Tibial artery (tissue), 4 donors: ENCODE measurements at regions not wholly inside any gene's neighbourhood (a gene's known extent, or its start where the extent isn't known, plus 50 kb on each side); places are given as distances from the start of the nearest gene placed in this dataset.

Experiments
- DNase-seq, 2 donors: peaks; one replicate each; pipeline ENCODE4 v3.0.0-alpha.2; 2019
- H3K27ac ChIP-seq, 2 donors: fragments of 200-600 bp; sonication (generic) in 1 of 2; 1 replicate in 1 of 2; 2 replicates in 1 of 2; pipeline ENCODE4 v1.5.1; 2018 to 2019; ENCODE audit warnings: mild to moderate bottlenecking in 1 of 2
- H3K27me3 ChIP-seq, 2 donors: fragments of 200-600 bp; sonication (generic) in 1 of 2; one replicate each; pipeline versions ENCODE4 v1.5.1 to v1.6.0; 2016 to 2019
- H3K36me3 ChIP-seq, 3 donors: fragments of 200-600 bp; sonication (generic) in 2 of 3; one replicate each; pipeline ENCODE4 v1.5.1; 2016 to 2019; ENCODE audit warnings: mild to moderate bottlenecking in 2 of 3
- H3K4me1 ChIP-seq, 4 donors: fragments of 200-600 bp; sonication (generic) in 2 of 4; 1 replicate in 3 of 4; 2 replicates in 1 of 4; pipeline ENCODE4 v1.5.1; 2016 to 2019
- H3K4me3 ChIP-seq, 2 donors: fragments of 200-600 bp; sonication (generic) in 1 of 2; 1 replicate in 1 of 2; 2 replicates in 1 of 2; pipeline ENCODE4 v1.5.1; 2018 to 2019; ENCODE audit warnings: mild to moderate bottlenecking in 2 of 2
- H3K9me3 ChIP-seq, 3 donors: fragments of 200-600 bp; sonication (generic) in 1 of 3; one replicate each; pipeline ENCODE4 v1.5.1; 2016 to 2019
- intact Hi-C: fragments of 100-400 bp; cut with DNase I; formaldehyde crosslinking; loops from one replicate; pipeline ENCODE4 v1.15.0; 2023; ENCODE audit warnings: low total_unique reads
- TF ChIP-seq, protein P1 (sequence below), 2 experiments: fragments of 200-600 bp in 1 of 2; fragments of 450-650 bp in 1 of 2; IDR thresholded peaks; one replicate each; pipeline ENCODE4 v1.5.1; 2017 to 2019; ENCODE audit warnings: antibody characterized with exemption in 2 of 2, mild to moderate bottlenecking in 1 of 2, moderate library complexity in 1 of 2

DNA sequence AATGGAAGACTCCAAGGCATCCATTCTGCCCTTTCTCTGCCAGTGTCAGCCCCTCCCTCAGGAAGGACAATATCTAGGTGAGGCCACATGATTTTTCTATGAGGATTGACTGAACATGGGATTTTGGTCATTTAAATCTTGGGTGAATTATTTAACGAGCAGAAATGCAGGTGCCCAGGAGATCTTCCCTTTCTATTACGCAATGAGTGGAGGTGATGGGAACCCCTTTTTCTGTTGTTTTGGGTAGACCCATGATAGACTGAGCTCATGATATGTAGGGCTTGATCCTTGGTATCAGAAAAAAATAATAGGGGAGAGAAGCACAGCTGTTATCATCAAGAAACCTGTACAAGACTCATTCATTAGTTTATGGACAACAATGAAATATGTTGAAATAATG lies 112.6 kb upstream of the SPTLC3 start:
- no peaks in the 10 kb centered on the region for H3K27me3 ChIP-seq
- no peak for DNase-seq
- TF ChIP-seq, protein P1, sequence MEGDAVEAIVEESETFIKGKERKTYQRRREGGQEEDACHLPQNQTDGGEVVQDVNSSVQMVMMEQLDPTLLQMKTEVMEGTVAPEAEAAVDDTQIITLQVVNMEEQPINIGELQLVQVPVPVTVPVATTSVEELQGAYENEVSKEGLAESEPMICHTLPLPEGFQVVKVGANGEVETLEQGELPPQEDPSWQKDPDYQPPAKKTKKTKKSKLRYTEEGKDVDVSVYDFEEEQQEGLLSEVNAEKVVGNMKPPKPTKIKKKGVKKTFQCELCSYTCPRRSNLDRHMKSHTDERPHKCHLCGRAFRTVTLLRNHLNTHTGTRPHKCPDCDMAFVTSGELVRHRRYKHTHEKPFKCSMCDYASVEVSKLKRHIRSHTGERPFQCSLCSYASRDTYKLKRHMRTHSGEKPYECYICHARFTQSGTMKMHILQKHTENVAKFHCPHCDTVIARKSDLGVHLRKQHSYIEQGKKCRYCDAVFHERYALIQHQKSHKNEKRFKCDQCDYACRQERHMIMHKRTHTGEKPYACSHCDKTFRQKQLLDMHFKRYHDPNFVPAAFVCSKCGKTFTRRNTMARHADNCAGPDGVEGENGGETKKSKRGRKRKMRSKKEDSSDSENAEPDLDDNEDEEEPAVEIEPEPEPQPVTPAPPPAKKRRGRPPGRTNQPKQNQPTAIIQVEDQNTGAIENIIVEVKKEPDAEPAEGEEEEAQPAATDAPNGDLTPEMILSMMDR (IDR thresholded peaks at IDR 0.05), result no peak
- peaks cover 0 to 24% (median 10%) of the 10 kb centered on the region in 4 donors for H3K4me1 ChIP-seq
- no peak overlapping the region for H3K27ac ChIP-seq
- H3K9me3 ChIP-seq, result no peaks in the 10 kb centered on the region
- H3K4me3 ChIP-seq, result no peak overlapping the region
- intact Hi-C loops, result no loop called here
- no peaks in the 10 kb centered on the region for H3K36me3 ChIP-seq

DNA sequence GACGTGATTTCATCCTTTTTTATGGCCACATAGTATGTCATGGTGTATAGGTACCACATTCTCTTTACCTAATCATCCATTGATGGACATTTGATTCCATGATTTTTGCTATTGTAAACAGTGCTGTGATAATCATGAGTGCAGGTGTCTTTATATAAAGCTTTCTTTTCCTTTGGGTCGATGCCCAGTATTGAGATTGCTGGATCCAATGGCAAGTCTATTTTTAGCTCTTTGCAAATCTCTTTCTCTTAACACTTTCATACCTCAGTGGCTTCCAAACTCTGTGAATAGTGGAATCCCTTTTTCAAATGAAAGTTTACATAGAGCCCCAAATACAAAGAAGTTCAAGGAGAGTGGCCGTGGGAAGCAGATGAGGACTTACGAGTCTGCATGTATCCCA lies 105.8 kb upstream of the SPTLC3 start:
- no peak for DNase-seq
- H3K36me3 ChIP-seq, result no peaks in the 10 kb centered on the region
- intact Hi-C loops, result no loop called here
- H3K4me1 ChIP-seq, result peaks cover 0 to 4% (median 0%) of the 10 kb centered on the region in 4 donors
- TF ChIP-seq, protein P1 (IDR thresholded peaks at IDR 0.05), result no peak
- no peaks in the 10 kb centered on the region for H3K9me3 ChIP-seq
- H3K27ac ChIP-seq, result no peak overlapping the region
- H3K4me3 ChIP-seq, result no peak overlapping the region
- no peaks in the 10 kb centered on the region for H3K27me3 ChIP-seq

DNA sequence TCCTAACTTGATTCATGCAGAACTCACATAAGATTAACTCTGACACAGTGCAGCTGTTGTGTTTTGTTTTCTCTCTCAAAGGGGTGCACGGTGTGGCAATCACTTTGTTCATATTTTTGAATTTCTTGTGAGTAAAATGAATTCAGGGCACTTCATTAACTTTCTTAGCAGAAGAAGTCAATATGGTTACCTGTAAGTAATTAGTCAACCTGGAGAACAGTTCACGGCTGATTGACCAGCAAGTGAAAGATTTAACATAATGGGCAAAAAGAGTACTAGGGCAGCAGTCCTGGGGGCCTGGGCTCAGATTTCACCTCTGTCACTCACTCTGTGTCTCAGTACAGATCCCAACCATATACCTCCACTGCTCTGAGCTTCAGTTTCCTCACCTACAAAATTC lies 102.4 kb upstream of the SPTLC3 start:
- H3K4me3 ChIP-seq, result no peak overlapping the region
- H3K4me1 ChIP-seq, result peaks cover 0 to 4% (median 0%) of the 10 kb centered on the region in 4 donors
- no peak overlapping the region for H3K27ac ChIP-seq
- intact Hi-C loops, result no loop called here
- no peaks in the 10 kb centered on the region for H3K36me3 ChIP-seq
- TF ChIP-seq, protein P1 (IDR thresholded peaks at IDR 0.05), result no peak
- no peaks in the 10 kb centered on the region for H3K27me3 ChIP-seq
- DNase-seq, result no peak
- H3K9me3 ChIP-seq, result no peaks in the 10 kb centered on the region

DNA sequence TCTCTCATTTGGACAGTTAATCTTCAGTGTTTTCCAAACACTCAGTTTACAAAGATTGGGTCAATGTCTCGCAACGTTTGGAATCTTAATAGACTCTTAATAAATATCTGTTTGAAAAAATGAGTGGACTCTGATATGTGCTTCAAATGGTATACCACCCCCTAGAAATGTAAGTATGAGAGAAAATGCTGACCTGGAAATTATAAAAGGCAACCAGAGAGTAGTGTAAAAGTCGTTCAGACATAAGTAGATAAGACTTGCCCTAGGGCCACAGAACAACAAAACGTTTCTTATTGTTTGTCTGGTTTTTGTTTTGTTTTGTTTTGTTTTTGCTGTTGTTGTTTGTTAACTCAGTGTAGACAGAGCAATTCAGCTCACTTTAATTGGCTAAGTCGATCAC lies 97.4 kb upstream of the SPTLC3 start:
- Histone ChIP-seq H3K27ac (no peak overlapping the region), H3K4me1 (no peaks in the 10 kb centered on the region), H3K36me3 (no peaks in the 10 kb centered on the region), H3K4me3 (no peak overlapping the region), H3K27me3 (no peaks in the 10 kb centered on the region), H3K9me3 (no peaks in the 10 kb centered on the region)
- TF ChIP-seq, protein P1 (IDR thresholded peaks at IDR 0.05), result no peak
- intact Hi-C loops, result no loop called here
- DNase-seq, result no peak

DNA sequence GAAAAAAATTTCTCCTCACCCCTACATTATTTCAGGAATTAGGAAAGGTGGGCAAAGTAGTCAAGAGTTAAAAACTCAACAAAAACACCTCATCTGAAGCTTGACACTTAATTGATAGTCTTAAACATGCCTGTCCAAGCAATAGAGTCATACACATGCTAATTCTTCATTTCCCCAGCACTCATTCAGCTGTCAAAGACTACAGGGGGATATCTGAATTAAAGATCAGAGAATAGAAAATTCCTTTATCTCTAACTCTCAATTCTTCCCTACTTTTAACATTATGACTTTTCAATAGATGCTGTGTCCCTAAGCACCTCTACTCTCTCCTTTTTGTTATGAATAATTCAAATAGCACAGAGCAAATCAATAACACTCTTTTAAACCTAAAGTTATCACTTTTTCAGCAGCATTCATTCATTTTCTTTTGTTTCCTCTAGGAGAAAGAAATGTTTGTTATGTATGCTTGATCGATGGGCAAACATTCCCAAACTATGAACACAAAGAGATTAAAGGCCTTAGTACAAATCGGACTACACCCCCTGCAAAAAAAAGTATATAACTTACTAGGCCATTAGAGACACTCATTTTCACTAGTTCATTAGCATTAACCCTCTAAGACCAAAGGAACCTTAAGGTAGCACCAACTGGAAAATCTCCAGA lies 94.9 kb upstream of the SPTLC3 start:
- Histone ChIP-seq H3K4me1 (no peaks in the 10 kb centered on the region), H3K36me3 (no peaks in the 10 kb centered on the region), H3K27ac (no peak overlapping the region), H3K27me3 (no peaks in the 10 kb centered on the region), H3K4me3 (no peak overlapping the region), H3K9me3 (no peaks in the 10 kb centered on the region)
- TF ChIP-seq, protein P1 (IDR thresholded peaks at IDR 0.05), result no peak
- intact Hi-C loops, result no loop called here
- DNase-seq, result no peak

DNA sequence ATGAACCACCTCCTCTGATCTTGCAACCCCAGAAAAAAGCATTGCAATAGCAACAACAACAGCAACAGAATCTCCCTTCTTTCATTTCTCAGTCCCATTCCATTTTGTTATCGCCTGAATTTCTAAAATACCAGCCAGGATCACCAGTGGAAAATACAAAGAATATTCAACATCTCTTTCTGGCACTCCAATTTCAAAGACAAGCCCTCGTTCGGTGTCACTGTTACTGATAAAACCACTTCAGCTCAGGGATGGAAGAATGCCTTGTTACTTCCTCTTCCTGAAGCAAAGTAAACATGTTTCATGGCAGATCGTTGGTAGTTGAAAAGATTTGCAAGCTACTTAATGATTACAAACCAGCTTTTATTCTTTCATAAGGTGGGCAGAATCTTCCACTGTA lies 94.0 kb upstream of the SPTLC3 start:
- TF ChIP-seq, protein P1 (IDR thresholded peaks at IDR 0.05), result no peak
- Histone ChIP-seq H3K36me3 (no peaks in the 10 kb centered on the region), H3K27me3 (no peaks in the 10 kb centered on the region), H3K4me1 (no peaks in the 10 kb centered on the region), H3K27ac (no peak overlapping the region), H3K9me3 (no peaks in the 10 kb centered on the region), H3K4me3 (no peak overlapping the region)
- intact Hi-C loops, result no loop called here
- DNase-seq, result no peak
